NT2/D1 (cell line): ENCODE measurements at regions not wholly inside any gene's neighbourhood (a gene's known extent, or its start where the extent isn't known, plus 50 kb on each side); places are given as distances from the start of the nearest gene placed in this dataset.
A peak's percentile ranks its signal among the peaks of the same experiment; 100 is the strongest.

ENCODE experiments used
- DNase-seq: peaks from one replicate; pipeline ENCODE4 v3.0.0-alpha.2; 2011; ENCODE audit warnings: low read depth, low spot score
- H3K27me3 ChIP-seq: 2 replicates; pipeline ENCODE4 v1.6.0; 2011; ENCODE audit warnings: mild to moderate bottlenecking; ENCODE audit not compliant: insufficient read length, insufficient read depth
- H3K36me3 ChIP-seq: 2 replicates; pipeline ENCODE4 v1.6.1; 2011; ENCODE audit warnings: mild to moderate bottlenecking, low read length, mixed read lengths; ENCODE audit not compliant: insufficient read depth, insufficient read length
- H3K4me1 ChIP-seq: 2 replicates; pipeline ENCODE4 v1.5.1; 2011; ENCODE audit not compliant: insufficient read depth, insufficient read length
- H3K4me3 ChIP-seq: 2 replicates; pipeline ENCODE4 v1.5.1; 2011; ENCODE audit warnings: low read depth; ENCODE audit not compliant: insufficient read length
- H3K9ac ChIP-seq: 2 replicates; pipeline ENCODE4 v1.6.0; 2011; ENCODE audit warnings: low read depth; ENCODE audit not compliant: insufficient read length
- H3K9me3 ChIP-seq: 2 replicates; pipeline ENCODE4 v1.5.1; 2011; ENCODE audit warnings: mild to moderate bottlenecking, low read length; ENCODE audit not compliant: insufficient read depth
- SUZ12 ChIP-seq: IDR thresholded peaks from 2 replicates; pipeline ENCODE4 v1.6.1; 2011; ENCODE audit not compliant: insufficient read length, insufficient read depth; ENCODE audit errors: extremely low read depth
- YY1 ChIP-seq: IDR thresholded peaks from 2 replicates; pipeline ENCODE4 v1.6.1; 2011; ENCODE audit not compliant: insufficient read length, insufficient read depth
- ZNF274 ChIP-seq: IDR thresholded peaks from 2 replicates; pipeline ENCODE4 v1.6.1; 2011; ENCODE audit warnings: mild to moderate bottlenecking, low read depth, low read length

GRCh38 chr20:41869261-41869660 lies 251.1 kb upstream of the CHD6 start:
- Histone ChIP-seq H3K9ac (no peak overlapping the region), H3K4me3 (no peak overlapping the region), H3K4me1 (no peaks in the 10 kb centered on the region), H3K36me3 (no peaks in the 10 kb centered on the region), H3K9me3 (0 out of 2 replicates have a peak, but pooled peaks cover 4% of the 10 kb centered on the region), H3K27me3 (no peaks in the 10 kb centered on the region)
- no peak for TF ChIP-seq SUZ12
- no peak for TF ChIP-seq ZNF274
- no peak for DNase-seq

DNA sequence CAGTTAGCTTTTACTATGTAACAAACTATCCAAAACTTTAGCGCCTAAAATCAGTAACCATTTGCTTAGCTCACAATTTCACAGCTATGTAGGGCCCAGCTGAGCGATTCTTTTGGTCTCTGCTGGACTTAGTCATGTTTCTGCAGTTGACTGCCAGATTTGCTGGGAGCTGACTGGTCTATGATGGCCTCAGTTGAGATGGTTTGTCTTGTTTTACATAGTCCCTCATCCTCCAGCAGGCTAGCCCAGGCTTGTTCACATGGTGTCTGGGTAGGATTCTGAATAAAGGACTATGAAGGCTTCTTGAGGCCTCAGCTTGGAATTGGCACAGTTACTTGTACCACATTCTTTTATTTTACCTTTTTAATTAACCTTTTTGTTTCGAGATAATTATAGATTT lies 247.8 kb upstream of the CHD6 start:
- no peak overlapping the region for H3K4me3 ChIP-seq
- no peaks in the 10 kb centered on the region for H3K36me3 ChIP-seq
- peaks cover 3% of the 10 kb centered on the region for H3K4me1 ChIP-seq
- H3K9ac ChIP-seq, result no peak overlapping the region
- H3K27me3 ChIP-seq, result no peaks in the 10 kb centered on the region
- no peak for DNase-seq
- H3K9me3 ChIP-seq, result 0 out of 2 replicates have a peak, but pooled peaks cover 4% of the 10 kb centered on the region
- TF ChIP-seq YY1, result no peak
- no peak for TF ChIP-seq ZNF274
- no peak for TF ChIP-seq SUZ12

- Histone ChIP-seq H3K27me3 (no peaks in the 10 kb centered on the region), H3K9ac (no peak overlapping the region), H3K4me1 (peaks cover 3% of the 10 kb centered on the region), H3K36me3 (no peaks in the 10 kb centered on the region), H3K9me3 (no peaks in the 10 kb centered on the region), H3K4me3 (no peak overlapping the region)
- DNase-seq, result no peak
- TF ChIP-seq SUZ12, result no peak
- TF ChIP-seq YY1, result no peak
- TF ChIP-seq ZNF274, result no peak
Measured at GRCh38 chr20:41862476-41862875, 244.3 kb upstream of the CHD6 start.

DNA sequence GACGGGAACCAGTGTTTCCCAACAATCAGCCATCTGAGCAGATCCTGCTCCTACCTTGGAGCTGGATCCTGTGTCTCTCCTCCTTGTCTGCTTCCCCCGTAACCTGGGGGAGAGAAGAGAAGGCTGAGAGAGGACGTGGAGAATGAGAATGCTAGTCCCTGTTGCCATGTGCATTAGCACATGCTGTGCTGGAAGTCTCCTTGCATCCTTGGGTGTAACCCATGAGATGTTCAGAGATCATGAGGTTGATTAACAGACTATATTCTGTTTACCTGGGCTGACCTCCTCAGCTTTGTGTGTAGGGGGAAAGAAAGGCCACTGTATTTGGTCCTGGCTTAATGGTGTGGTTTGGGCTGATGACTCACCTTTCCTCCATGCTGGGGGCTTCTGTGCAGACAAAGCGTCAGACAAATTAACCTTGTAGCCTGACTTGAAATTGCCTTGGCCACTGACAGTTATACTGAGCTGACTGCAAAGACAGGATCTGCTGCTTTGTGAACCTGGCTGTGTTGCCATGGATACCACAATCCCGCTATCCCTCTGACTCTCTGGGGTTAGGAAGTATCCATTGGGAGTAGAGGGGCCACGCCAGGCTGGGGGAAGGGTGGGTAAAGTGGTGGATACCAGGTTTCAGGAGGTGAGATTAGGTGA lies 243.7 kb upstream of the CHD6 start:
- no peak overlapping the region for H3K9ac ChIP-seq
- no peak for TF ChIP-seq SUZ12
- DNase-seq, result peak; percentile 32

DNA sequence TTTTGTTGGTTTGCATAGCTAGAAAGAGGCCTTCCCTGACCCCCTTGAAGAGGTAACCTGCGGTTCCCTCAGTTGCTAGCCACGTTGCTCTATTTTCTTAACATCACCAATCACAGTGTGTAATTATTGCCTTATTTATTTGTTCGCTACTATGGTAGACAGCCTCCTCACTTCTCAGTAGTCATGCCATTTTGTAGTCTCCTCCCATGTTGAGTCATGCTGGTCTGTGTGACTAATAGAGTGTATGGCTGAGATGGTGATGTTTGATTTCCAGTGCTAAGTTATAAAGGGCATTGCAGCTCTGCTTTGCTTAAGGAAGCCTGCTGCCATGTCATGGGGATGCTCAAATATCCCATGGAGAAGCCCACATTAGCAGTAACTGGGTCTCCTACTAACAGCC lies 236.6 kb upstream of the CHD6 start:
- no peaks in the 10 kb centered on the region for H3K36me3 ChIP-seq
- no peak for TF ChIP-seq SUZ12
- no peak for TF ChIP-seq YY1
- no peak for TF ChIP-seq ZNF274
- no peaks in the 10 kb centered on the region for H3K4me1 ChIP-seq
- no peak overlapping the region for H3K9ac ChIP-seq
- no peak for DNase-seq
- H3K27me3 ChIP-seq, result no peaks in the 10 kb centered on the region
- no peak overlapping the region for H3K4me3 ChIP-seq
- H3K9me3 ChIP-seq, result 0 out of 2 replicates have a peak, but pooled peaks cover 12% of the 10 kb centered on the region

More for the DNA sequence above, 243.7 kb upstream of the CHD6 start:
- H3K4me1 ChIP-seq, result peaks cover 3% of the 10 kb centered on the region
- H3K36me3 ChIP-seq, result no peaks in the 10 kb centered on the region
- H3K4me3 ChIP-seq, result no peak overlapping the region
- H3K9me3 ChIP-seq, result no peaks in the 10 kb centered on the region
- no peaks in the 10 kb centered on the region for H3K27me3 ChIP-seq

- Histone ChIP-seq H3K9me3 (0 out of 2 replicates have a peak, but pooled peaks cover 12% of the 10 kb centered on the region), H3K4me3 (no peak overlapping the region), H3K27me3 (no peaks in the 10 kb centered on the region), H3K9ac (no peak overlapping the region), H3K36me3 (no peaks in the 10 kb centered on the region), H3K4me1 (no peaks in the 10 kb centered on the region)
- DNase-seq, result no peak
- TF ChIP-seq YY1 (no peak), SUZ12 (no peak), ZNF274 (no peak)
Measured at GRCh38 chr20:41853806-41854205, 235.6 kb upstream of the CHD6 start.

GRCh38 chr20:41848180-41848579 lies 230.0 kb upstream of the CHD6 start:
- Histone ChIP-seq H3K9ac (no peak overlapping the region), H3K4me1 (no peaks in the 10 kb centered on the region), H3K27me3 (no peaks in the 10 kb centered on the region), H3K36me3 (no peaks in the 10 kb centered on the region), H3K4me3 (no peak overlapping the region), H3K9me3 (no peaks in the 10 kb centered on the region)
- TF ChIP-seq ZNF274, result no peak
- no peak for TF ChIP-seq SUZ12
- no peak for TF ChIP-seq YY1
- DNase-seq, result no peak
